ENCODE measurements at regions not wholly inside any gene's neighbourhood (a gene's known extent, or its start where the extent isn't known, plus 50 kb on each side); places are given as distances from the start of the nearest gene placed in this dataset.

GRCh38 chr11:98155696-98156095 lies 865.1 kb upstream of the CNTN5 start:
- TF ChIP-seq POLR2A (IDR thresholded peaks at IDR 0.05; ENCODE audit: low read depth, low read length) (no peak), POLR2AphosphoS5 (IDR thresholded peaks at IDR 0.05; ENCODE audit: low read depth, low read length) (no peak), PAX5 (IDR thresholded peaks at IDR 0.05; ENCODE audit: insufficient read depth, low read length, severe bottlenecking) (no peak), TAF1 (IDR thresholded peaks at IDR 0.05; ENCODE audit: low read depth, low read length) (no peak), SPI1 (IDR thresholded peaks at IDR 0.05; ENCODE audit: low read depth, low read length) (no peak), POU2F2 (IDR thresholded peaks at IDR 0.05; ENCODE audit: low read depth, low read length) (no peak)

Data from GM12891 (cell line).